Thoracic aorta (tissue), 2 donors: ENCODE measurements at regions not wholly inside any gene's neighbourhood (a gene's known extent, or its start where the extent isn't known, plus 50 kb on each side); places are given as distances from the start of the nearest gene placed in this dataset.

Experiments
- ATAC-seq: fragments of 150-250 bp; one replicate; pipeline ENCODE4 v1.8.0; 2017; ENCODE audit warnings: low read depth; ENCODE audit not compliant: insufficient number of reproducible peaks, low FRiP score
- DNase-seq: peaks from one replicate; pipeline ENCODE4 v3.0.0-alpha.2; 2020; ENCODE audit warnings: low spot score
- H3K27ac ChIP-seq, 2 donors: fragments of 200-600 bp; sonication (generic); 1 replicate in 1 of 2; 2 replicates in 1 of 2; pipeline ENCODE4 v1.5.1; 2016; ENCODE audit warnings: mild to moderate bottlenecking in 2 of 2, moderate library complexity in 2 of 2
- H3K27me3 ChIP-seq: fragments of 200-600 bp; sonication (generic); replicated peaks from 2 replicates; pipeline ENCODE4 v1.6.0; 2016; ENCODE audit warnings: mild to moderate bottlenecking; ENCODE audit not compliant: insufficient read depth
- H3K36me3 ChIP-seq: fragments of 200-600 bp; sonication (generic); one replicate; pipeline ENCODE4 v1.5.1; 2016
- H3K4me1 ChIP-seq, 2 donors: fragments of 200-600 bp; sonication (generic); 1 replicate in 1 of 2; 2 replicates in 1 of 2; pipeline versions ENCODE4 v1.5.1 to v1.6.0; 2016; ENCODE audit warnings: low read depth in 2 of 2, mild to moderate bottlenecking in 1 of 2; ENCODE audit not compliant: control insufficient read depth in 1 of 2
- H3K4me3 ChIP-seq: fragments of 200-600 bp; sonication (generic); 2 replicates; pipeline ENCODE4 v1.5.1; 2016; ENCODE audit warnings: mild to moderate bottlenecking
- H3K9me3 ChIP-seq: fragments of 200-600 bp; sonication (generic); 2 replicates; pipeline ENCODE4 v1.5.1; 2016
- CTCF ChIP-seq: fragments of 200-600 bp; sonication (generic); IDR thresholded peaks from one replicate; pipeline ENCODE4 v1.5.1; 2019; ENCODE audit warnings: antibody characterized with exemption

- DNase-seq (no peak), ATAC-seq (no peak)
- TF ChIP-seq CTCF = no peak
- no peaks in the 10 kb centered on the region for H3K36me3 ChIP-seq
- peaks cover 3% of the 10 kb centered on the region for H3K9me3 ChIP-seq
- no peak overlapping the region for H3K4me3 ChIP-seq
- no peak overlapping the region for H3K27ac ChIP-seq
- H3K4me1 ChIP-seq = no peaks in the 10 kb centered on the region
- no peaks in the 10 kb centered on the region for H3K27me3 ChIP-seq
These were observed 190.8 kb upstream of the PRKCQ start for GRCh38 chr10:6770846-6771245.

GRCh38 chr10:6769704-6770417, 189.8 kb upstream of the PRKCQ start:
- DNase-seq (no peak), ATAC-seq (no peak)
- H3K9me3 ChIP-seq = peaks cover 3% of the 10 kb centered on the region
- H3K27me3 ChIP-seq = no peaks in the 10 kb centered on the region
- H3K36me3 ChIP-seq = no peaks in the 10 kb centered on the region
- no peak for TF ChIP-seq CTCF
- H3K4me3 ChIP-seq = no peak overlapping the region
- H3K4me1 ChIP-seq = no peaks in the 10 kb centered on the region
- no peak overlapping the region for H3K27ac ChIP-seq

- Histone ChIP-seq H3K9me3 (peaks cover 3% of the 10 kb centered on the region), H3K4me1 (no peaks in the 10 kb centered on the region), H3K36me3 (no peaks in the 10 kb centered on the region), H3K27me3 (no peaks in the 10 kb centered on the region), H3K27ac (no peak overlapping the region), H3K4me3 (no peak overlapping the region)
- ATAC-seq = no peak
- no peak for TF ChIP-seq CTCF
- DNase-seq = no peak
These were observed 186.2 kb upstream of the PRKCQ start for GRCh38 chr10:6766131-6766801.

GRCh38 chr10:6763423-6763822, 183.3 kb upstream of the PRKCQ start:
- no peak for ATAC-seq
- no peak for TF ChIP-seq CTCF
- Histone ChIP-seq H3K27me3 (no peaks in the 10 kb centered on the region), H3K4me3 (no peak overlapping the region), H3K36me3 (no peaks in the 10 kb centered on the region), H3K4me1 (no peaks in the 10 kb centered on the region), H3K9me3 (no peaks in the 10 kb centered on the region), H3K27ac (no peak overlapping the region)
- no peak for DNase-seq

GRCh38 chr10:6763001-6763400, 182.9 kb upstream of the PRKCQ start:
- no peaks in the 10 kb centered on the region for H3K9me3 ChIP-seq
- no peak for DNase-seq
- H3K27ac ChIP-seq = no peak overlapping the region
- no peak overlapping the region for H3K4me3 ChIP-seq
- H3K27me3 ChIP-seq = no peaks in the 10 kb centered on the region
- no peak for TF ChIP-seq CTCF
- H3K4me1 ChIP-seq = no peaks in the 10 kb centered on the region
- ATAC-seq = no peak
- no peaks in the 10 kb centered on the region for H3K36me3 ChIP-seq
